Activated CD8-positive, alpha-beta memory T cell treated with anti-CD3 and anti-CD28 coated beads, Interleukin-2, amount 10 ng/mL, durations not matched to agents 7 days and 5 days (primary cell): ENCODE measurements at regions not wholly inside any gene's neighbourhood (a gene's known extent, or its start where the extent isn't known, plus 50 kb on each side); places are given as distances from the start of the nearest gene placed in this dataset.
A peak's percentile ranks its signal among the peaks of the same experiment; 100 is the strongest.

Experiments used
- ATAC-seq: fragments of 150-1000 bp; cut with Tn5 transposase; one replicate; pipeline ENCODE4 v1.10.0; 2021; ENCODE audit warnings: moderate library complexity
- CTCF ChIA-PET: fragments of 350-600 bp; sonication (Branson Sonifier 250); formaldehyde crosslinking; loops from one replicate; lab custom pipeline; 2021; ENCODE audit warnings: antibody characterized with exemption; lab: Charles Lee
- DNase-seq: peaks from one replicate; pipeline ENCODE4 v3.0.0-alpha.2; 2020
- H3K27ac Mint-ChIP-seq: one replicate; pipeline ENCODE4 v1.8.0; 2021; ENCODE audit warnings: mild to moderate bottlenecking, mixed read lengths
- H3K27me3 Mint-ChIP-seq: one replicate; pipeline ENCODE4 v1.8.0; 2021; ENCODE audit warnings: mixed read lengths
- H3K36me3 Mint-ChIP-seq: one replicate; pipeline ENCODE4 v1.8.0; 2021; ENCODE audit warnings: mild to moderate bottlenecking, mixed read lengths
- H3K4me1 Mint-ChIP-seq: one replicate; pipeline ENCODE4 v1.8.0; 2021; ENCODE audit warnings: mixed read lengths
- H3K4me3 Mint-ChIP-seq: one replicate; pipeline ENCODE4 v1.8.0; 2021; ENCODE audit warnings: mild to moderate bottlenecking, moderate library complexity, mixed read lengths
- H3K9me3 Mint-ChIP-seq: one replicate; pipeline ENCODE4 v1.8.0; 2022; ENCODE audit warnings: low read depth, mixed read lengths

- no peaks in the 10 kb centered on the region for H3K9me3 Mint-ChIP-seq
- peaks cover 17% of the 10 kb centered on the region for H3K27me3 Mint-ChIP-seq
- no peak for DNase-seq
- H3K4me1 Mint-ChIP-seq = no peaks in the 10 kb centered on the region
- no peak overlapping the region for H3K27ac Mint-ChIP-seq
- no peak for ATAC-seq
- H3K4me3 Mint-ChIP-seq = no peak overlapping the region
- no peaks in the 10 kb centered on the region for H3K36me3 Mint-ChIP-seq
- CTCF ChIA-PET = no interaction called here
Measured at GRCh38 chr6:99850841-99851240, 143.2 kb downstream of the MCHR2 start.

GRCh38 chr6:99852031-99852430 is 142.0 kb downstream of the MCHR2 start:
- no peak overlapping the region for H3K27ac Mint-ChIP-seq
- CTCF ChIA-PET = no interaction called here
- no peak overlapping the region for H3K4me3 Mint-ChIP-seq
- H3K27me3 Mint-ChIP-seq = peaks cover 17% of the 10 kb centered on the region
- no peaks in the 10 kb centered on the region for H3K9me3 Mint-ChIP-seq
- ATAC-seq (no peak), DNase-seq (no peak)
- H3K4me1 Mint-ChIP-seq = no peaks in the 10 kb centered on the region
- H3K36me3 Mint-ChIP-seq = no peaks in the 10 kb centered on the region

GRCh38 chr6:99867026-99867425 is 127.0 kb downstream of the MCHR2 start:
- Mint-ChIP-seq H3K9me3 (no peaks in the 10 kb centered on the region), H3K27me3 (peaks cover 53% of the 10 kb centered on the region), H3K4me3 (no peak overlapping the region), H3K4me1 (peaks cover 3% of the 10 kb centered on the region), H3K36me3 (no peaks in the 10 kb centered on the region), H3K27ac (no peak overlapping the region)
- no peak for ATAC-seq
- DNase-seq = no peak
- CTCF ChIA-PET = interaction anchor here (1.3 to 4.3 kb wide), 6 partner anchors 11 to 244 kb away, joined by 3 to 31 read pairs (median 6); no protein-coding TSS in a partner anchor

- peak; percentile 51 for ATAC-seq
- H3K4me3 Mint-ChIP-seq = no peak overlapping the region
Measured at GRCh38 chr6:99868074-99868702, 125.8 kb downstream of the MCHR2 start.

More at GRCh38 chr6:99868074-99868702, 125.8 kb downstream of the MCHR2 start:
- Mint-ChIP-seq H3K27me3 (peaks cover 55% of the 10 kb centered on the region), H3K36me3 (no peaks in the 10 kb centered on the region), H3K4me1 (peaks cover 3% of the 10 kb centered on the region), H3K9me3 (no peaks in the 10 kb centered on the region), H3K27ac (no peak overlapping the region)
- DNase-seq = peak; percentile 77
- CTCF ChIA-PET = interaction anchor here (0.6 to 4.3 kb wide), 29 partner anchors 9 to 795 kb away, joined by 3 to 31 read pairs (median 4); no protein-coding TSS in a partner anchor
